AG04449 (cell line): ENCODE measurements at regions not wholly inside any gene's neighbourhood (a gene's known extent, or its start where the extent isn't known, plus 50 kb on each side); places are given as distances from the start of the nearest gene placed in this dataset.
A peak's percentile ranks its signal among the peaks of the same experiment; 100 is the strongest.

Source experiments
- CTCF ChIA-PET: fragments of 350-600 bp; formaldehyde crosslinking; extraction: SDS; loops from one replicate; lab custom pipeline; 2021; ENCODE audit warnings: antibody characterized with exemption; lab: Yijun Ruan, JAX
- POLR2A ChIA-PET: fragments of 400-600, 350-600 bp; formaldehyde crosslinking; extraction: SDS; loops from one replicate; lab custom pipeline; 2020; ENCODE audit warnings: antibody characterized with exemption, inconsistent platforms; lab: Yijun Ruan, JAX
- DNase-seq: peaks from one replicate; pipeline ENCODE4 v3.0.0-alpha.2; 2010; ENCODE audit warnings: low read depth, low spot score
- H3K4me3 ChIP-seq: 2 replicates; pipeline ENCODE4 v1.5.1; 2011; ENCODE audit warnings: low read depth, mild to moderate bottlenecking, control low read depth, low read length
- CTCF ChIP-seq: IDR thresholded peaks from one replicate; pipeline ENCODE4 v1.5.1; 2011; ENCODE audit warnings: mild to moderate bottlenecking, moderate library complexity, low read length, control low read depth, inconsistent platforms; ENCODE audit not compliant: insufficient read depth; ENCODE audit errors: missing control alignments

- TF ChIP-seq CTCF = no peak
- POLR2A ChIA-PET = no interaction called here
- no peak overlapping the region for H3K4me3 ChIP-seq
- CTCF ChIA-PET = no interaction called here
- peak; percentile 2 for DNase-seq
Observed at GRCh38 chr1:95742591-95743089, 508.6 kb downstream of the RWDD3 start.

- no peak overlapping the region for H3K4me3 ChIP-seq
- CTCF ChIA-PET = no interaction called here
- POLR2A ChIA-PET = no interaction called here
- no peak for DNase-seq
- no peak for TF ChIP-seq CTCF
Observed at GRCh38 chr1:95744731-95745130, 510.7 kb downstream of the RWDD3 start.

GRCh38 chr1:95752515-95753381, 518.7 kb downstream of the RWDD3 start:
- ChIA-PET CTCF (no interaction called here), POLR2A (no interaction called here)
- DNase-seq = no peak
- TF ChIP-seq CTCF = no peak
- H3K4me3 ChIP-seq = no peak overlapping the region

- POLR2A ChIA-PET = no interaction called here
- CTCF ChIA-PET = no interaction called here
- TF ChIP-seq CTCF = no peak
- H3K4me3 ChIP-seq = no peak overlapping the region
- DNase-seq = no peak
Observed at GRCh38 chr1:95753382-95754016, 519.5 kb downstream of the RWDD3 start.

- CTCF ChIA-PET = no interaction called here
- TF ChIP-seq CTCF = no peak
- POLR2A ChIA-PET = no interaction called here
- no peak overlapping the region for H3K4me3 ChIP-seq
- DNase-seq = no peak
Observed at GRCh38 chr1:95754412-95754811, 520.4 kb downstream of the RWDD3 start.

GRCh38 chr1:95766036-95766435, 532.0 kb downstream of the RWDD3 start:
- H3K4me3 ChIP-seq = no peak overlapping the region
- ChIA-PET POLR2A (no interaction called here), CTCF (no interaction called here)
- DNase-seq = no peak
- TF ChIP-seq CTCF = no peak
